ENCODE measurements at regions not wholly inside any gene's neighbourhood (a gene's known extent, or its start where the extent isn't known, plus 50 kb on each side); places are given as distances from the start of the nearest gene placed in this dataset.

DNA sequence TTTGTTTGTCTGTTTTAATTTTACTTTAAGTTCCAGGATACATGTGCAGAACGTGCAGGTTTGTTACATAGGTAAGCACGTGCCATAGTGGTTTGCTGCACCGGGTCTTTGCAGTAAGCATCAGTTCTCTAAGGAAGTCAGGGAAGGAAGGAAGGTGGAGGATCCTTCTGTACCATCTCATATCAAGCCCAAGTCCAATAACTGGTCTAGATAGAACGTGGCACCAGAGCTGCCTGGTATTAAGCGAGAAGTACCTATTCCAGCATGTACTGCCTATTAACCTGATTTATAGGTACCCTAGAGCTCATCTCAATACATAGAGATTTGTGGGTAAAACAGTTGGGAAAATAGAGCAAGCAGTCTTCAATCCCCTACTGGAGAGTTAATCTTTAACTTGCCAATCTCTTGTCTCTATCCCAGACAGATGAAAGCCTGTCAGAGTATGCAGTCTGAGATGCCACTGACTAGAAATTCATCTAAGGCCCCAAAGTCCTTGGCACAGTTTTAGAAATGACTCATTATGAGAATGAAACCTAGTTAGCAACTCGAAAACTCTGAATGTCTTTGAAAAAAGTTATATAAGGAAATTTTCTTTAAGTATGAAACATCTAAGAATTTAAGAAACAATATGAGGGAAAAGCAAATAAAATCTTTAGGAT lies 144.9 kb downstream of the TFAP2A start:
- Histone ChIP-seq H3K4me1 (ENCODE audit: control insufficient read depth, insufficient read depth, low read length) (no peaks in the 10 kb centered on the region), H3K9ac (ENCODE audit: low read depth, low read length) (no peak overlapping the region), H3K27ac (ENCODE audit: insufficient read depth, low read length) (no peak overlapping the region), H2BK5ac (ENCODE audit: low read depth, low read length, poor library complexity, severe bottlenecking) (no peak overlapping the region), H4K91ac (ENCODE audit: insufficient read depth, low read depth, low read length) (no peak overlapping the region), H3K4ac (ENCODE audit: low read depth, low read length) (no peak overlapping the region), H3K27me3 (ENCODE audit: control insufficient read depth, insufficient read depth, low read length) (no peaks in the 10 kb centered on the region), H4K5ac (ENCODE audit: low read depth, low read length) (no peak overlapping the region), H2AFZ (replicated peaks; ENCODE audit: low read length, poor library complexity) (no peak overlapping the region), H3K14ac (replicated peaks; ENCODE audit: low read depth, low read length) (no peak overlapping the region), H4K20me1 (ENCODE audit: insufficient read depth, low read length) (no peaks in the 10 kb centered on the region), H3K36me3 (ENCODE audit: control insufficient read depth, insufficient read depth, low read length) (no peaks in the 10 kb centered on the region), H2BK120ac (ENCODE audit: low read depth, low read length) (no peak overlapping the region), H3K4me3 (ENCODE audit: insufficient read depth, low read depth, low read length) (no peak overlapping the region), H3K18ac (ENCODE audit: low read depth, low read length) (no peak overlapping the region), H2BK20ac (ENCODE audit: low read depth, low read length) (no peak overlapping the region), H3K79me1 (ENCODE audit: low read depth in 1 of 2, low read length in 2 of 2) (no peaks in the 10 kb centered on the region), H3K4me2 (ENCODE audit: low read depth, low read length) (no peak overlapping the region), H2AK5ac (ENCODE audit: low read depth, low read length) (no peak overlapping the region), H3K56ac (ENCODE audit: extremely low read depth, insufficient read depth, low read length) (no peak overlapping the region), H3K9me3 (ENCODE audit: control insufficient read depth, insufficient read depth, low read length) (peaks cover 12% of the 10 kb centered on the region; the same call in 1 of the 2 replicates), H4K8ac (ENCODE audit: low read depth in 2 of 2, low read length in 2 of 2) (no peak overlapping the region), H2BK15ac (ENCODE audit: low read depth, low read length) (no peak overlapping the region), H3K23ac (ENCODE audit: low read depth, low read length) (no peak overlapping the region), H3K9me1 (ENCODE audit: insufficient read depth, low read length) (no peaks in the 10 kb centered on the region), H2AK9ac (replicated peaks; ENCODE audit: low read depth, low read length, poor library complexity) (no peak overlapping the region)
- intact Hi-C loops (cut with micrococcal nuclease) (no loop called here), dilution Hi-C loops (cut with HindIII; ENCODE audit: low sequenced_read_pairs, unreplicated experiment) (no loop called here), in situ Hi-C loops (cut with MboI; ENCODE audit: low sequenced_read_pairs) (no loop called here)
- ATAC-seq (ENCODE audit: low read depth), result no peak
- BruUV-seq (replicated peaks), result no TSS peak
- TF ChIP-seq USF2 (IDR thresholded peaks at IDR 0.05; ENCODE audit: low read depth, low read length) (no peak), ELK1 (IDR thresholded peaks at IDR 0.05; ENCODE audit: borderline replicate concordance, low read depth, low read length) (no peak), NFE2L2 (IDR thresholded peaks at IDR 0.05; ENCODE audit: low read depth, low read length) (no peak), MXI1 (IDR thresholded peaks at IDR 0.05; ENCODE audit: borderline replicate concordance, low read depth, low read length) (no peak), MAFK (IDR thresholded peaks at IDR 0.05; ENCODE audit: low read depth, low read length) (no peak), RAD21 (IDR thresholded peaks at IDR 0.05; ENCODE audit: low read length) (no peak), SMC3 (IDR thresholded peaks at IDR 0.05; ENCODE audit: low read depth, low read length) (no peak), CHD1 (IDR thresholded peaks at IDR 0.05; ENCODE audit: low read depth, low read length) (no peak), POLR2A (IDR thresholded peaks at IDR 0.05; ENCODE audit: low read depth, low read length) (no peak), MAZ (IDR thresholded peaks at IDR 0.05; ENCODE audit: borderline replicate concordance, low read depth, low read length) (no peak)
- TF ChIP-seq, protein P1, sequence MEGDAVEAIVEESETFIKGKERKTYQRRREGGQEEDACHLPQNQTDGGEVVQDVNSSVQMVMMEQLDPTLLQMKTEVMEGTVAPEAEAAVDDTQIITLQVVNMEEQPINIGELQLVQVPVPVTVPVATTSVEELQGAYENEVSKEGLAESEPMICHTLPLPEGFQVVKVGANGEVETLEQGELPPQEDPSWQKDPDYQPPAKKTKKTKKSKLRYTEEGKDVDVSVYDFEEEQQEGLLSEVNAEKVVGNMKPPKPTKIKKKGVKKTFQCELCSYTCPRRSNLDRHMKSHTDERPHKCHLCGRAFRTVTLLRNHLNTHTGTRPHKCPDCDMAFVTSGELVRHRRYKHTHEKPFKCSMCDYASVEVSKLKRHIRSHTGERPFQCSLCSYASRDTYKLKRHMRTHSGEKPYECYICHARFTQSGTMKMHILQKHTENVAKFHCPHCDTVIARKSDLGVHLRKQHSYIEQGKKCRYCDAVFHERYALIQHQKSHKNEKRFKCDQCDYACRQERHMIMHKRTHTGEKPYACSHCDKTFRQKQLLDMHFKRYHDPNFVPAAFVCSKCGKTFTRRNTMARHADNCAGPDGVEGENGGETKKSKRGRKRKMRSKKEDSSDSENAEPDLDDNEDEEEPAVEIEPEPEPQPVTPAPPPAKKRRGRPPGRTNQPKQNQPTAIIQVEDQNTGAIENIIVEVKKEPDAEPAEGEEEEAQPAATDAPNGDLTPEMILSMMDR (conservative IDR thresholded peaks at IDR 0.05; ENCODE audit: low read depth, low read length), result no peak
- POLR2A ChIA-PET (ENCODE audit: unreplicated experiment), result no interaction called here
- CTCF ChIA-PET, result no interaction called here
- no peak for DNase-seq
- WGBS, 2 experiments (ENCODE audit: extremely low coverage in 2 of 2, insufficient read length in 1 of 2), result no CpG with 5 or more reads among the region's 6 CpGs
